ENCODE measurements at regions not wholly inside any gene's neighbourhood (a gene's known extent, or its start where the extent isn't known, plus 50 kb on each side); places are given as distances from the start of the nearest gene placed in this dataset.

- no peaks in the 10 kb centered on the region for H3K36me3 ChIP-seq (ENCODE audit: control insufficient read depth, low read length)
- H3K9me3 ChIP-seq (ENCODE audit: control insufficient read depth, insufficient read depth, low read length) = no peaks in the 10 kb centered on the region
- H3K27ac ChIP-seq (ENCODE audit: low read depth, low read length) = no peak overlapping the region
- H3K4me1 ChIP-seq (ENCODE audit: control insufficient read depth, low read length) = no peaks in the 10 kb centered on the region
- H3K4me3 ChIP-seq (ENCODE audit: low read length) = no peak overlapping the region
- no peaks in the 10 kb centered on the region for H3K9me2 ChIP-seq (replicated peaks; ENCODE audit: control insufficient read depth, low read length)
- H3F3A ChIP-seq (ENCODE audit: control insufficient read depth, insufficient read depth) = no peaks in the 10 kb centered on the region
- no peaks in the 10 kb centered on the region for H4K20me1 ChIP-seq (ENCODE audit: control insufficient read depth, insufficient read depth, low read depth, low read length)
- TF ChIP-seq CTCF (IDR thresholded peaks at IDR 0.05; ENCODE audit: low read depth, low read length, poor library complexity, severe bottlenecking) (no peak), EZH2phosphoT487 (IDR thresholded peaks at IDR 0.05; ENCODE audit: borderline replicate concordance, low read length) (no peak)
- H3K27me3 ChIP-seq (ENCODE audit: control insufficient read depth, low read length) = no peaks in the 10 kb centered on the region
- no peaks in the 10 kb centered on the region for H3K79me2 ChIP-seq (ENCODE audit: control insufficient read depth, low read length)
- no peak overlapping the region for H3K4me2 ChIP-seq (ENCODE audit: low read length)
Observed at GRCh38 chr1:166738873-166739272, 100.4 kb upstream of the POGK start.

GRCh38 chr1:166740668-166741276, 98.5 kb upstream of the POGK start:
- TF ChIP-seq EZH2phosphoT487 (IDR thresholded peaks at IDR 0.05; ENCODE audit: borderline replicate concordance, low read length) = no peak
- TF ChIP-seq CTCF (IDR thresholded peaks at IDR 0.05; ENCODE audit: low read depth, low read length, poor library complexity, severe bottlenecking) = no peak
- Histone ChIP-seq H3K9me3 (ENCODE audit: control insufficient read depth, insufficient read depth, low read length) (no peaks in the 10 kb centered on the region), H3K4me1 (ENCODE audit: control insufficient read depth, low read length) (no peaks in the 10 kb centered on the region), H3K79me2 (ENCODE audit: control insufficient read depth, low read length) (no peaks in the 10 kb centered on the region), H3K4me3 (ENCODE audit: low read length) (no peak overlapping the region), H3K4me2 (ENCODE audit: low read length) (no peak overlapping the region), H3K9me2 (replicated peaks; ENCODE audit: control insufficient read depth, low read length) (no peaks in the 10 kb centered on the region), H3F3A (ENCODE audit: control insufficient read depth, insufficient read depth) (no peaks in the 10 kb centered on the region), H3K27me3 (ENCODE audit: control insufficient read depth, low read length) (no peaks in the 10 kb centered on the region), H3K36me3 (ENCODE audit: control insufficient read depth, low read length) (no peaks in the 10 kb centered on the region), H3K27ac (ENCODE audit: low read depth, low read length) (no peak overlapping the region), H4K20me1 (ENCODE audit: control insufficient read depth, insufficient read depth, low read depth, low read length) (no peaks in the 10 kb centered on the region)

GRCh38 chr1:166763318-166763717, 76.0 kb upstream of the POGK start:
- H3K9me2 ChIP-seq (replicated peaks; ENCODE audit: control insufficient read depth, low read length) = no peaks in the 10 kb centered on the region
- H3K36me3 ChIP-seq (ENCODE audit: control insufficient read depth, low read length) = no peaks in the 10 kb centered on the region
- no peak for TF ChIP-seq EZH2phosphoT487 (IDR thresholded peaks at IDR 0.05; ENCODE audit: borderline replicate concordance, low read length)
- no peak for TF ChIP-seq CTCF (IDR thresholded peaks at IDR 0.05; ENCODE audit: low read depth, low read length, poor library complexity, severe bottlenecking)
- H3K4me3 ChIP-seq (ENCODE audit: low read length) = no peak overlapping the region
- peaks cover 3% of the 10 kb centered on the region; the same call in 1 of the 2 replicates for H3K27me3 ChIP-seq (ENCODE audit: control insufficient read depth, low read length)
- no peaks in the 10 kb centered on the region for H4K20me1 ChIP-seq (ENCODE audit: control insufficient read depth, insufficient read depth, low read depth, low read length)
- H3K9me3 ChIP-seq (ENCODE audit: control insufficient read depth, insufficient read depth, low read length) = no peaks in the 10 kb centered on the region
- H3K4me2 ChIP-seq (ENCODE audit: low read length) = no peak overlapping the region
- no peak overlapping the region for H3K27ac ChIP-seq (ENCODE audit: low read depth, low read length)
- no peaks in the 10 kb centered on the region for H3K79me2 ChIP-seq (ENCODE audit: control insufficient read depth, low read length)
- H3F3A ChIP-seq (ENCODE audit: control insufficient read depth, insufficient read depth) = no peaks in the 10 kb centered on the region
- no peaks in the 10 kb centered on the region for H3K4me1 ChIP-seq (ENCODE audit: control insufficient read depth, low read length)
